ENCODE measurements at regions not wholly inside any gene's neighbourhood (a gene's known extent, or its start where the extent isn't known, plus 50 kb on each side); places are given as distances from the start of the nearest gene placed in this dataset.

DNA sequence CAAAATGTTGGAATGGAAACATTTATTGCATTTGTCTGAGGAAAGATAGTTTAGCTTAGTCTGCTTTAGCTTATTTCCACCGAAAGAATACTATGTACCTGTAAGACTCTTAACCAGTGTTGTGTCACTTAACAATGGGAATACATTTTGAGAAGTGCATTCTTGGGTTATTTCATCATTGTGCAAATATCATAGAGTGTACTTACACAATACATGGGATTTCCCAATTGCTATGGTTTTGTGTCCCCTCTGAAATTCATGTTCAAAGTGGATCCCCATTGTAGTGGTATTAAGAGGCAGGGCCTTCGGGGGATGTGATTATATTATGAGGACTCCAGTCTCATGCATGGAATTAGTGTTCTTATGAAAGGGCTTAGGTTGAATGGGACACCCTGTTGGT, 249.4 kb upstream of the UBE2E3 start:
- Histone ChIP-seq H3K9me2 (replicated peaks; ENCODE audit: insufficient read depth, low read length) (no peaks in the 10 kb centered on the region), H3K9me3 (ENCODE audit: insufficient read depth, low read length) (no peaks in the 10 kb centered on the region), H2AFZ (ENCODE audit: low read depth, low read length, severe bottlenecking) (no peak overlapping the region), H3K36me3 (ENCODE audit: low read length) (no peaks in the 10 kb centered on the region), H3F3A (ENCODE audit: insufficient read depth) (no peaks in the 10 kb centered on the region), H3K79me2 (ENCODE audit: insufficient read depth, low read length) (no peaks in the 10 kb centered on the region), H3K9ac (ENCODE audit: low read length) (no peak overlapping the region), H3K4me3 (ENCODE audit: insufficient read depth, low read length, poor library complexity, severe bottlenecking) (no peak overlapping the region), H3K27me3 (ENCODE audit: low read length) (no peaks in the 10 kb centered on the region; the same call in 1 of the 2 replicates), H4K20me1 (ENCODE audit: low read depth, low read length) (no peaks in the 10 kb centered on the region), H3K27ac (ENCODE audit: low read depth, low read length) (no peak overlapping the region), H3K4me2 (ENCODE audit: low read depth, low read length, poor library complexity, severe bottlenecking) (no peak overlapping the region)
- TF ChIP-seq, protein P1, sequence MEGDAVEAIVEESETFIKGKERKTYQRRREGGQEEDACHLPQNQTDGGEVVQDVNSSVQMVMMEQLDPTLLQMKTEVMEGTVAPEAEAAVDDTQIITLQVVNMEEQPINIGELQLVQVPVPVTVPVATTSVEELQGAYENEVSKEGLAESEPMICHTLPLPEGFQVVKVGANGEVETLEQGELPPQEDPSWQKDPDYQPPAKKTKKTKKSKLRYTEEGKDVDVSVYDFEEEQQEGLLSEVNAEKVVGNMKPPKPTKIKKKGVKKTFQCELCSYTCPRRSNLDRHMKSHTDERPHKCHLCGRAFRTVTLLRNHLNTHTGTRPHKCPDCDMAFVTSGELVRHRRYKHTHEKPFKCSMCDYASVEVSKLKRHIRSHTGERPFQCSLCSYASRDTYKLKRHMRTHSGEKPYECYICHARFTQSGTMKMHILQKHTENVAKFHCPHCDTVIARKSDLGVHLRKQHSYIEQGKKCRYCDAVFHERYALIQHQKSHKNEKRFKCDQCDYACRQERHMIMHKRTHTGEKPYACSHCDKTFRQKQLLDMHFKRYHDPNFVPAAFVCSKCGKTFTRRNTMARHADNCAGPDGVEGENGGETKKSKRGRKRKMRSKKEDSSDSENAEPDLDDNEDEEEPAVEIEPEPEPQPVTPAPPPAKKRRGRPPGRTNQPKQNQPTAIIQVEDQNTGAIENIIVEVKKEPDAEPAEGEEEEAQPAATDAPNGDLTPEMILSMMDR (IDR thresholded peaks at IDR 0.05; ENCODE audit: insufficient read depth, low read length, poor library complexity, severe bottlenecking): no peak
- TF ChIP-seq EZH2phosphoT487 (conservative IDR thresholded peaks at IDR 0.05; ENCODE audit: low read length): no peak

DNA sequence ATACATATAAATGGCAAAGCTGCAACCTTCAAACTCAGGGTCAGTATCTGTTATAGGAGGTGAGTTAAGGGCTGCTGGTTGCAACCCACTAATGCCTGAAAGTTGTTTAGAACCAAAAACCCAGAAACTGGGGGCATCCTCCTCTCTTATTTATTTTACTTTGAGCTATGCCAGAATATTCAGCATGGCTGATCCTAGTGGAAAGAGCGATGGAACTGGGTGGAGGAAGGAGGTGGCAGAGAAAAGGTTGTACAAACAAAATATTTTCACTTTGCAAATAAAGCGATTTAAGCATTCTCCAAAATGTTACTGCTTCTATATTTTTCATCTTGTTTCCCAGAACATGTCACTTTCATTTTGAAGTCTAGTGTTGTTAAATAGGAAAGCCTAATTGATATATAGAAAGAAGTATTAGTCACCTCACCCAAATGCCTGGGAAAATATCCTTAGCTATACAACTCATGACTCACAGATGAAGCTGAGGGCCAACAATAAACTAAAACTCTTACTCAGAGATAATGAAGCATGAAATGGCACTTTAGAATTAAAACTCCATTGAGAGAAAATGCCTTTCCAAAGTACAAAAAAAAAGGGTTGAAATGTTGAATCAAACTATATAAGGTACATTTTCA, 251.4 kb upstream of the UBE2E3 start:
- Histone ChIP-seq H3F3A (ENCODE audit: insufficient read depth) (no peaks in the 10 kb centered on the region), H3K9me2 (replicated peaks; ENCODE audit: insufficient read depth, low read length) (no peaks in the 10 kb centered on the region), H4K20me1 (ENCODE audit: low read depth, low read length) (no peaks in the 10 kb centered on the region), H3K79me2 (ENCODE audit: insufficient read depth, low read length) (no peaks in the 10 kb centered on the region), H3K9ac (ENCODE audit: low read length) (no peak overlapping the region), H3K27ac (ENCODE audit: low read depth, low read length) (no peak overlapping the region), H3K4me3 (ENCODE audit: insufficient read depth, low read length, poor library complexity, severe bottlenecking) (no peak overlapping the region), H3K9me3 (ENCODE audit: insufficient read depth, low read length) (no peaks in the 10 kb centered on the region), H3K4me2 (ENCODE audit: low read depth, low read length, poor library complexity, severe bottlenecking) (no peak overlapping the region), H3K36me3 (ENCODE audit: low read length) (no peaks in the 10 kb centered on the region), H3K27me3 (ENCODE audit: low read length) (no peaks in the 10 kb centered on the region), H2AFZ (ENCODE audit: low read depth, low read length, severe bottlenecking) (no peak overlapping the region)
- TF ChIP-seq EZH2phosphoT487 (conservative IDR thresholded peaks at IDR 0.05; ENCODE audit: low read length): no peak
- TF ChIP-seq, protein P1 (IDR thresholded peaks at IDR 0.05; ENCODE audit: insufficient read depth, low read length, poor library complexity, severe bottlenecking): no peak

DNA sequence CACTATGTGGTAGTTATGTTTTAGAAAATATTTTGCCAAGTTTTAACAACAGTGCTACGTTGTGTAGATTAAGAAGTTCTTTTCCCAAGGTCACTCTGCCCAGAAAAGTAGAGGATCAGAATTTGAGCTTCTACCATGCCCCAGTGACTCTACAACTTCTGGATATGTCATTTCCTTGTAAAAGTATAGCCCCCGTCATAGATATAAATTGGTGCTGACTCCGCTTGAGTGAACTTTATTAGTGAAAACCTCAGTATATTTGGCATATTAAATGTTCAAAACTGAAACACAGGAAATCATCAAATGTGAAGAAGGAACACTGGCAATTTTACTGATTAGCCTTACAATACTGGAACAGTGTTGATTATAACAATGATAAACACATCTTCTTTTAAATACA, 256.7 kb upstream of the UBE2E3 start:
- no peaks in the 10 kb centered on the region for H3K79me2 ChIP-seq (ENCODE audit: insufficient read depth, low read length)
- H3K27ac ChIP-seq (ENCODE audit: low read depth, low read length): no peak overlapping the region
- TF ChIP-seq, protein P1 (IDR thresholded peaks at IDR 0.05; ENCODE audit: insufficient read depth, low read length, poor library complexity, severe bottlenecking): no peak
- no peak for TF ChIP-seq EZH2phosphoT487 (conservative IDR thresholded peaks at IDR 0.05; ENCODE audit: low read length)
- no peaks in the 10 kb centered on the region for H3K9me2 ChIP-seq (replicated peaks; ENCODE audit: insufficient read depth, low read length)
- no peaks in the 10 kb centered on the region for H3F3A ChIP-seq (ENCODE audit: insufficient read depth)
- no peaks in the 10 kb centered on the region for H3K9me3 ChIP-seq (ENCODE audit: insufficient read depth, low read length)
- no peaks in the 10 kb centered on the region for H3K27me3 ChIP-seq (ENCODE audit: low read length)
- H3K36me3 ChIP-seq (ENCODE audit: low read length): no peaks in the 10 kb centered on the region
- no peaks in the 10 kb centered on the region for H4K20me1 ChIP-seq (ENCODE audit: low read depth, low read length)
- H2AFZ ChIP-seq (ENCODE audit: low read depth, low read length, severe bottlenecking): no peak overlapping the region
- no peak overlapping the region for H3K4me2 ChIP-seq (ENCODE audit: low read depth, low read length, poor library complexity, severe bottlenecking)
- H3K4me3 ChIP-seq (ENCODE audit: insufficient read depth, low read length, poor library complexity, severe bottlenecking): no peak overlapping the region
- no peak overlapping the region for H3K9ac ChIP-seq (ENCODE audit: low read length)

Measured in SU-DHL-6 (cell line).